ENCODE measurements at regions not wholly inside any gene's neighbourhood (a gene's known extent, or its start where the extent isn't known, plus 50 kb on each side); places are given as distances from the start of the nearest gene placed in this dataset.

DNA sequence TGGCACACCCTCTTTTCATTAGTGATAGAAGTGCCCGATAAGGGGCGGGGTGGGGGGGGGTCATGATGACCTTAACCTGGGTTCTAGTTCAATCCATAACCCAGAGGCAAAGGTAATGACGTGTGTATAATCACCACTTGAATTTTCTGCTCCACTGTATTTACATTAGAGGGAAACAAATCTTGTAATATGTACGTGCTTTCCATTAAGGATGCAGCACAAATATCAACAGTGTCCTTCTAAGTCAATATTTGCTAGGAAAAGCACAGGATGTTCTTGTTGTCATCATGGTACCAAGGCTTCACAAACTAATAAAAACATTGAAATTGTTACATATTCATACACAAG lies 121.2 kb upstream of the SLC38A2 start:
- TF ChIP-seq POU2F2 (IDR thresholded peaks at IDR 0.05; ENCODE audit: low read depth, low read length), result no peak
- no peak for TF ChIP-seq POLR2A (IDR thresholded peaks at IDR 0.05; ENCODE audit: low read depth, low read length)
- TF ChIP-seq SPI1 (IDR thresholded peaks at IDR 0.05; ENCODE audit: low read depth, low read length), result no peak
- no peak for TF ChIP-seq PAX5 (IDR thresholded peaks at IDR 0.05; ENCODE audit: insufficient read depth, low read length, severe bottlenecking)
- DNase-seq (ENCODE audit: insufficient read length, low spot score) (no peak), FAIRE-seq (peak; percentile 57)

DNA sequence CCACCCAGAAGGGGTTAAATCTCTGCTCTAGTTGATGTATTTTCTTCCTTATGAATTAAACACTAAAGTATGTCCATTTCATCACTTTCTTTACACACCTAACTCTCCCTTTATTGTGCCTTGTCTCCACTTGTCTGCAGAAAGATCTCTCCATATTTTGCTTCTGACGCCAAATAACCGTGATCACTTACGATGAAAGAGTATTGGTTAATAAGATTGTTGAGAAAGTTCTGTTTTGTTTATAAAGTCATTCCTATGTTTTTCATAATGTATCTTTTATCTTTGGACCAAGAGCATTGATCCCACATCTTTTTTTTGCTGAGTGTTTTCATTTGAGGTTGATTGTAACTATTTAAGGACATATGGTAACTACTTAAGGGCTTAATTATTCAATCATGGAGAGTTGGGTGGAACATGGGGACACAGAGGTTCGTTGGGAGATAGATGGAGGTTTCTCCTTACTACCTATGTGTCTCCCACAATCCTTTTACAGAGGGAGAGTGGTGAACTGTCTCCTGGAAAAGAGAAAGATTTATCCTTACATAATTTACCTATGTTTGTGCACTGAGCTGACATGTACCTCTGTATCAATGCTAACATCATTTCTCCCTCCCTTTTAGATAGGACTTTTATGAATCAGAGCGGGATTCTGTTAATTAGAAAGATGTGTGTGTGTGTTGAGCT lies 120.7 kb upstream of the SLC38A2 start:
- TF ChIP-seq POLR2AphosphoS5 (IDR thresholded peaks at IDR 0.05; ENCODE audit: low read depth, low read length) (no peak), SPI1 (IDR thresholded peaks at IDR 0.05; ENCODE audit: low read depth, low read length) (no peak), POLR2A (IDR thresholded peaks at IDR 0.05; ENCODE audit: low read depth, low read length) (no peak)
- FAIRE-seq (no peak), DNase-seq (ENCODE audit: insufficient read length, low spot score) (no peak)

DNA sequence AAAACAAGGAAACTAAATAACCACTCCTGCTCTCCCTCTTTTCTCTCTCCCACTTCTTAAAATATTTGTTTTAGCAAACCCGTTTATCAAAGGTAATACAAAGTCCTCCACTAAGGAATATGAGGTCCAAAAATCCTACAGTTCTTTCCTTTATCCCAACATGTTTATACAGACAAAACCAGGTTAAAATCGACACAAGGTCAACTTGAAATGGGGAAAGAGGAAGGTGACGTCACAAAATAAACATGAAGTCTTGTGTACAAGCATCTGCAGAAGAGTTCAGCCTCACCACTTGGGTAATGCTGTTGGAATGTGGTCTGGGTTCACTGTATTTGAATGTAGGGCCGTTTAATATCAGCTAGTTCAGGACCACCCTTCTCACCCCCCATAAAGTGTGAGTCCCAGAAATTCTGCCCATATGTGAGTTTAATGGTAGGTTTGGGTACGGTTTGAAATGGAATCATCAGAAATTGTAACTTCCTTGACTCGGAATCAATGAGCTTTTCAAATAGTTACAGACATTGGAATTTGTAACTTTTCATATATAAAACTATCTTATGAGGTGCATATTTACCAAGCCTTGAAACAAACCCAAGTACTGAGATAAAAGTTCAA lies 120.0 kb upstream of the SLC38A2 start:
- FAIRE-seq (no peak), DNase-seq (ENCODE audit: insufficient read length, low spot score) (no peak)
- TF ChIP-seq TAF1 (IDR thresholded peaks at IDR 0.05; ENCODE audit: low read depth, low read length), result no peak
- TF ChIP-seq POLR2A (IDR thresholded peaks at IDR 0.05; ENCODE audit: low read depth, low read length), result no peak
- no peak for TF ChIP-seq SPI1 (IDR thresholded peaks at IDR 0.05; ENCODE audit: low read depth, low read length)
- no peak for TF ChIP-seq POLR2AphosphoS5 (IDR thresholded peaks at IDR 0.05; ENCODE audit: low read depth, low read length)
- TF ChIP-seq POU2F2 (IDR thresholded peaks at IDR 0.05; ENCODE audit: low read depth, low read length), result no peak
- TF ChIP-seq PAX5 (IDR thresholded peaks at IDR 0.05; ENCODE audit: insufficient read depth, low read length, severe bottlenecking), result no peak

- DNase-seq (ENCODE audit: insufficient read length, low spot score), result no peak
- no peak for TF ChIP-seq POU2F2 (IDR thresholded peaks at IDR 0.05; ENCODE audit: low read depth, low read length)
- no peak for TF ChIP-seq POLR2AphosphoS5 (IDR thresholded peaks at IDR 0.05; ENCODE audit: low read depth, low read length)
- no peak for TF ChIP-seq SPI1 (IDR thresholded peaks at IDR 0.05; ENCODE audit: low read depth, low read length)
- no peak for TF ChIP-seq TAF1 (IDR thresholded peaks at IDR 0.05; ENCODE audit: low read depth, low read length)
- no peak for TF ChIP-seq PAX5 (IDR thresholded peaks at IDR 0.05; ENCODE audit: insufficient read depth, low read length, severe bottlenecking)
- TF ChIP-seq POLR2A (IDR thresholded peaks at IDR 0.05; ENCODE audit: low read depth, low read length), result no peak
- no peak for FAIRE-seq
Measured at GRCh38 chr12:46491548-46491947, 119.0 kb upstream of the SLC38A2 start.

GRCh38 chr12:46490635-46491034 lies 118.1 kb upstream of the SLC38A2 start:
- TF ChIP-seq POU2F2 (IDR thresholded peaks at IDR 0.05; ENCODE audit: low read depth, low read length) (no peak), TAF1 (IDR thresholded peaks at IDR 0.05; ENCODE audit: low read depth, low read length) (no peak), SPI1 (IDR thresholded peaks at IDR 0.05; ENCODE audit: low read depth, low read length) (no peak), POLR2A (IDR thresholded peaks at IDR 0.05; ENCODE audit: low read depth, low read length) (no peak), PAX5 (IDR thresholded peaks at IDR 0.05; ENCODE audit: insufficient read depth, low read length, severe bottlenecking) (no peak), POLR2AphosphoS5 (IDR thresholded peaks at IDR 0.05; ENCODE audit: low read depth, low read length) (no peak)
- FAIRE-seq, result no peak
- DNase-seq (ENCODE audit: insufficient read length, low spot score), result no peak

- FAIRE-seq (no peak), DNase-seq (ENCODE audit: insufficient read length, low spot score) (no peak)
- TF ChIP-seq POU2F2 (IDR thresholded peaks at IDR 0.05; ENCODE audit: low read depth, low read length), result no peak
- TF ChIP-seq TAF1 (IDR thresholded peaks at IDR 0.05; ENCODE audit: low read depth, low read length), result no peak
- TF ChIP-seq POLR2AphosphoS5 (IDR thresholded peaks at IDR 0.05; ENCODE audit: low read depth, low read length), result no peak
- TF ChIP-seq PAX5 (IDR thresholded peaks at IDR 0.05; ENCODE audit: insufficient read depth, low read length, severe bottlenecking), result no peak
- no peak for TF ChIP-seq POLR2A (IDR thresholded peaks at IDR 0.05; ENCODE audit: low read depth, low read length)
- TF ChIP-seq SPI1 (IDR thresholded peaks at IDR 0.05; ENCODE audit: low read depth, low read length), result no peak
Measured at GRCh38 chr12:46489951-46490388, 117.4 kb upstream of the SLC38A2 start.

GRCh38 chr12:46487567-46488131 lies 115.1 kb upstream of the SLC38A2 start:
- TF ChIP-seq SPI1 (IDR thresholded peaks at IDR 0.05; ENCODE audit: low read depth, low read length), result peak; percentile 78
- no peak for TF ChIP-seq PAX5 (IDR thresholded peaks at IDR 0.05; ENCODE audit: insufficient read depth, low read length, severe bottlenecking)
- DNase-seq (ENCODE audit: insufficient read length, low spot score) (no peak), FAIRE-seq (peak; percentile 40)

- FAIRE-seq (no peak), DNase-seq (ENCODE audit: insufficient read length, low spot score) (no peak)
- TF ChIP-seq POLR2AphosphoS5 (IDR thresholded peaks at IDR 0.05; ENCODE audit: low read depth, low read length) (no peak), POU2F2 (IDR thresholded peaks at IDR 0.05; ENCODE audit: low read depth, low read length) (no peak), POLR2A (IDR thresholded peaks at IDR 0.05; ENCODE audit: low read depth, low read length) (no peak), SPI1 (IDR thresholded peaks at IDR 0.05; ENCODE audit: low read depth, low read length) (no peak), TAF1 (IDR thresholded peaks at IDR 0.05; ENCODE audit: low read depth, low read length) (no peak), PAX5 (IDR thresholded peaks at IDR 0.05; ENCODE audit: insufficient read depth, low read length, severe bottlenecking) (no peak)
Measured at GRCh38 chr12:46486588-46486987, 114.0 kb upstream of the SLC38A2 start.

DNA sequence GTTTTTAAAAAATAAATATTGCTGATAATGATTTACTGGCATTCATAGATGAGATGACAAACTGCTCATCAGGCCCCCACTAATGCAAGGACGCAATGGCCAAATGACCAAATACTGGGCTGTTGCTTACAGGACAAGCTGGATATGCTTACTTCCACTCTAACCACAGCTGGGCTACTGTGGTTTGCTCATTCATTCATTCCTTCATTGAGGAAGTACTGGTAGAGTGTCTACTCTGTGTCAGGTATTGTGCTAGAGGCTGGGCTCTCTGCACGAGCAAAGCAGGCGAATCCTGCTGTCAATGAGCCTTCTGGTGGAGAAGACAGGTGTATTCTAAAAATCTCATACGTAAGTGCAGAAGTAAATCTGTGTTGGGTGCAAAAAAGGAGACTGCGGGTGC lies 113.3 kb upstream of the SLC38A2 start:
- no peak for FAIRE-seq
- DNase-seq (ENCODE audit: insufficient read length, low spot score), result no peak
- no peak for TF ChIP-seq POLR2AphosphoS5 (IDR thresholded peaks at IDR 0.05; ENCODE audit: low read depth, low read length)
- TF ChIP-seq POLR2A (IDR thresholded peaks at IDR 0.05; ENCODE audit: low read depth, low read length), result no peak
- no peak for TF ChIP-seq SPI1 (IDR thresholded peaks at IDR 0.05; ENCODE audit: low read depth, low read length)
- no peak for TF ChIP-seq POU2F2 (IDR thresholded peaks at IDR 0.05; ENCODE audit: low read depth, low read length)
- no peak for TF ChIP-seq TAF1 (IDR thresholded peaks at IDR 0.05; ENCODE audit: low read depth, low read length)
- no peak for TF ChIP-seq PAX5 (IDR thresholded peaks at IDR 0.05; ENCODE audit: insufficient read depth, low read length, severe bottlenecking)

Measured in GM12891 (cell line).